Hypothalamus (tissue), 51 donors: ENCODE measurements at regions not wholly inside any gene's neighbourhood (a gene's known extent, or its start where the extent isn't known, plus 50 kb on each side); places are given as distances from the start of the nearest gene placed in this dataset.
"Not testable (repeated sequence)": the region's sequence is repeated elsewhere in the genome, so short reads cannot be mapped to it uniquely, and the experiment has no call there.

Experiments used
- DNase-seq, 51 donors: peaks; one replicate each; lab custom pipeline; 2025; lab: John Stamatoyannopoulos, UW

GRCh38 chr7:12456506-12456905 is 52.8 kb upstream of the VWDE start:
- no peak for DNase-seq

DNA sequence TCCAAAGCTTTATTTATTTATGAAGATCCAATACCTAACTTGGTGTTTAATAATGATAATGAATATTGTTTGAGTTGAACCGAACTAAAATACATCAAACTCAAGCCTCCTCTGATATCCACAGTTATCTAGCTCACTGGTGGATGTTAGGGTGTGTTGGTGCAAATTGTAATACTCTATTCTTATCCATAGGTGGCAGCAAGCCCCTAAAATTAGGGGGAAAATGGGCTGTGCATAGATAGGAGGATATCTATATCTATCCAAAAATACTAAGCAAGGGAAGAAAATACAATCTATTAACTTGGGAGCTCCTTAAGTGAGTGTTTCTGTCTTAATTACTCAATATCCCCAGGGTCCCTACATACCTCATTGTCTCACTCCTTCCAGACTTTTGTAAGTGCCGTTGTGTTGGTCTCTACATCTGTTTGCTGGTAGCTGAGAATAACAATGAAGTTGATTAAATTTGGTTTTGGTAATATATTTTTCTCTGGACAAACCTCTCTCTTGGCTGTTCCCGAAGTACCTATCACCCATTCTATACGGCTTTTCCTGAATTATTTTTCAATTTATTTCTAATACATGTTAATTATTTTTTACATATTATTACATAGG is 55.0 kb upstream of the VWDE start:
- peak in 1 of 51 donors; percentile 10 for DNase-seq

DNA sequence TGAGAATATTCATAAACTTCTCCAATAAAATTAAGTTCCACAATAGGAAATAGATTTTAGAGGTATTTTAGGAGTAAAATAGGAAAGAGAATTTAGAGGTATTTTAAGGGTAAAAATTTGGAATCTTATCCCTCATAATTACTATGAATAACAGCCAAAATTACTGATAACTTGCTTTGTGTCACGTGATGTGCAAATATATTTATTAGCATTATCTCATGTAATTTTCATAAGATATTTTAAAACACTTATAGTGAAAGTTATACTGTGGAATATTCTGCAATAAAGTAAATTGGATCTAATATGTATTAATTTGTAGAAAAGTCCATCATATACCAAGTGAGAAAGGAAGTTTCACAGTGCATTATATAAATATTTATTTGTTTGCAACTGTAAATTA is 64.2 kb upstream of the VWDE start:
- no peak for DNase-seq

- DNase-seq, result no peak
These were observed 65.9 kb upstream of the VWDE start for GRCh38 chr7:12469568-12469967.

- DNase-seq, result no peak
These were observed 67.3 kb upstream of the VWDE start for GRCh38 chr7:12470930-12471329.

GRCh38 chr7:12474035-12474434 is 70.4 kb upstream of the VWDE start:
- no peak for DNase-seq

- no peak for DNase-seq
These were observed 71.8 kb upstream of the VWDE start for GRCh38 chr7:12475362-12476063.

GRCh38 chr7:12477620-12478019 is 74.0 kb upstream of the VWDE start:
- no peak for DNase-seq

DNA sequence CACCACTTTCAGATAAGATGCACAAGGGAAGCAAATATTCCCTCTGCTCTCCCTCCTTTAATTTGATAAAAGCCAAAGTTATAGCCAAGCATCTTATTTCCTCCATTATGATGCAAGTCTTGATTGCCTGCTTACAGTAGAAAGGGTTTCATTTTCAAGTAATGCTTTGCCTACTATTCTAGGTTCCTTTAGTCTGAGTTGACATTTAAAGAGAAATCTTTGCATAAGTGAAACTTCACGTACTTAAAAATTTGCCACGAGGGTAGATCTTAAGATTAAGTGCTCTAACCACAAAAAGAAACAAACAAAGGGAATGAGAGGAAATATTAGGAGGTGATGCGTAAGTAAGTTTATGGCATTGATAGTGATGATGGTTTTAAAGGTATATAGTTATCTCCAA is 78.1 kb upstream of the VWDE start:
- no peak for DNase-seq

GRCh38 chr7:12485845-12486244 is 82.2 kb upstream of the VWDE start:
- no peak for DNase-seq

DNA sequence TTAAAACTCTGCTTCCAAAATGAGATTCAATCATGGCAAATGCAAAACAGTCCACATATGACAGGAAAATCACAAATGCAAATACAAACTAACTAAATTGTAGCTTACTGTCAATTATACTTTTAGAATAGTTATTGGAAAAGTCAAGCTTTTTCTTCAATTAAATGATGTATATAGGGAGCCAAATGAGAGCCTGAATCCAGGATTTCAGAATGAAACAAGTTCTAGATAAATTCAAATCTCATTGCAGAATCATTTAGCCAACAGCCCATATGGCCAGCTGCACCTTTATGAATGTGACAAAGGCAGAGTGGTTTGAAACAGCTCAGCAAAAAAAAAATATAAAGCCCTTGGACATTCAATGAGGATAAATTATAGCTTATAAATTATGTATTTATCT is 82.2 kb upstream of the SCIN start:
- no peak for DNase-seq

GRCh38 chr7:12490107-12490688 is 80.3 kb upstream of the SCIN start:
- DNase-seq, result no peak

- DNase-seq, result no peak
These were observed 79.6 kb upstream of the SCIN start for GRCh38 chr7:12490940-12491339.

GRCh38 chr7:12491526-12491925 is 79.0 kb upstream of the SCIN start:
- no peak for DNase-seq

GRCh38 chr7:12493407-12493806 is 77.1 kb upstream of the SCIN start:
- DNase-seq, result no peak

DNA sequence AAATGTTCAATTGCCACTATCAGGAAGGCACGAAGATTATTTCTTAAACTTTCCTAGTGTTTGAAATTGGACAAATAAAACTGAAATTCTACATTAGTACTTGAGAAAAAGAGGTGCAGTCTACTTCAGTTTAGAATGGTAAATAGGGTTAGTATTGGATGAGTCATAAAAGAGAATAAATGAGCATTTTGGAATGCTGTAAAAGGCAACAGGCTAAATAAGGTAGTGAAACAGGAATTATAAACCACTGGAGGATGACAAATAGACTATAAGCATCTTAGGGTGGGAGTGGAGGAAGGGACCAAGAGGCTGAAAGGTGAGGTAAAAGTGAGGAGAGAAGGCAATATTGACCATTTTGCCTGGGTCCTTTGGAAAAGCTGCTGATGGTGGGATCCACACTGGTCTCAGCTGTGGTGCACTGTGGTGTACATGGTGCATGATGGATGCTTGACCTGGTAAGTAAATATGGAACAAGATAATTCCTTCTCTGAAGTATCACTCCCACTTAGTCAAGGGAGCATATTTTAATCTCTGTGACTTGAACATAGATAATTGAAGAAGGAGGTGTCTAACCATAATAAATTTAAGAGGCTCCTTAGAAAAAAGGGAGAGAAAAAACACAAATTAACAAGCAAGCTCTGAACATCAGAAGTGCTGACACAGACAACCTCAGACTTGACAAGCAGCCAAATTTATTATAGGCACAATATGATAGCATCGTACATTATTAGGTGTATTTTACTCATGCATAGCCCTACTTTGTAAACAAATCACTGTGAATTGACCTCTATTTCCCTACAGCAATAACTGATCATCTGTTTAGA is 76.4 kb upstream of the SCIN start:
- no peak for DNase-seq

DNA sequence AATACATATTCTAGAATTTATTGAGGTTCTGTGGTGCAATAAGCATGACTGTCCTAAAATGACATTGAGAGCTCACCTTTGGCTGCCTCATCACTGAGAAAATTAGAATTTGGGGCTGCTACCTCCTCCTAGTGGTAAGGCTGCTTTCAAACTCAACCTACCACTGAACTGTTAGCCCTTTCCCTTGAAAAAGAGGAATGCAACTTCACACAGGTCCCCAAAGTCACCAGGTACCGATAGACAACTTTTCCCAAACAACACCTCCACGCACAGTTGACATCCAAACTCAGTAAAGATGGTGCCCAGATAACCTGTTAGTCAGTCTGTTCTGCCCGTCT is 75.9 kb upstream of the SCIN start:
- no peak for DNase-seq

DNA sequence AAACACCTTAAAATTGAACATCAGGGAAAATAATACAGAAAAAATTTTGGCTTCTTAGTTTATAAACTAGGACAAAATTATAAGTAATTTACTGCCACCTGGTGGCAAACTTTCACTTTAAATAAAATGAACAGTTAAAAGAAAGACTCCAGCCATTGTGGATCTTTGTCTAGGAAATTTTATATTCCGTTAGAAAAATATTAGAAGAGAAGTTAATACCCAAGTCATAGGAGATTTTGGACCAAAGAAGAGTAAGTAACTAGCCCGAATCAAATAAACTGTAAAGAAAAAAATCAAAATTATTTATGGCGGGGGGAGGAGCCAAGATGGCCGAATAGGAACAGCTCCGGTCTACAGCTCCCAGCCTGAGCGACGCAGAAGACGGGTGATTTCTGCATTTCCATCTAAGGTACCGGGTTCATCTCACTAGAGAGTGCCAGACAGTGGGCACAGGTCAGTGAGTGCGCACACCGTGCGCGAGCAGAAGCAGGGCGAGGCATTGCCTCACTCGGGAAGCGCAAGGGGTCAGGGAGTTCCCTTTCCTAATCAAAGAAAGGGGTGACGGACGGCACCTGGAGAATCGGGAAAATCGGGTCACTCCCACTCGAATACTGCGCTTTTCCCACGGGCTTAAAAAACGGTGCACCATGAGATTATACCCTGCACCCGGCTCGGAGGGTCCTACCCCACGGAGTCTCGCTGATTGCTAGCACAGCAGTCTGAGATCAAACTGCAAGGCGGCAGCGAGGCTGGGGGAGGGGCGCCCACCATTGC is 73.4 kb upstream of the SCIN start:
- DNase-seq, result not testable (repeated sequence)

- no peak for DNase-seq
These were observed 66.4 kb upstream of the SCIN start for GRCh38 chr7:12504149-12504548.

DNA sequence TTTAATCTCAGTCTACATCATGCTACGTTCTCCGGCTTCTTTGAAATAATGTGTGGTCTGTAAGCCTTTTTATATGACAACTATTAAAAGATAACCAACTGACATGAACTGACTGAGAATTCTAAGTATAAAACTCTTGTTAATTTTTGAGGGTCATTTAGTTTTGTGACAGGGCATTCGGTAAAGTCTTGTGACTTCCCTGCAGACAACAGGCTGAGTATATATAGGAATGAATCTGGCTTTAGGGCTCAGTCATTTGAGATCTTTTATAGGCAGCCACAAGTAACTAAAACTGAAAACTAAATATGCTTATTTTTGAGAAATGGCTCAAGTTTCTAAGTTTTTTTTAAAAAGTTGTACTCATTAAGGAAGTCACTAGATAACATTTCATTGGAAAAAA is 62.5 kb upstream of the SCIN start:
- DNase-seq, result no peak

DNA sequence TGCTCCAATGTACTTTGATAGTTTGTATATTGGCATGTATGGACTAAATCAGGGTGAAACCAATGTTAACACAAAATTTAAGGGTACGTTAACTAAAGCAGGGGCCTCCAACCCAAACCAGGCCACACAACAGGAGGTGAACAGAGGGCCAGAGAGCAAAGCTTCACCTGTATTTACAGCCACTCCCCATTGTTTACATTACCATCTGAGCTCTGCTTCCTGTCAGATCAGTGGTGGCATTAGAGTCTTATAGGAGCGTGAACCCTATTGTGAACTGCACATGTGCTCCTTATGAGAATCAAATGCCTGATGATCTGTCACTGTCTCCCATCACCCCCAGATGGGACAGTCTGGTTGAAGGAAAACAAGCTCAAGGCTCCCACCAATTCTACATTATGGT is 62.0 kb upstream of the SCIN start:
- no peak for DNase-seq
